CD4-positive, alpha-beta T cell treated with Interleukin-15 for 1 hour (primary cell): ENCODE measurements at regions not wholly inside any gene's neighbourhood (a gene's known extent, or its start where the extent isn't known, plus 50 kb on each side); places are given as distances from the start of the nearest gene placed in this dataset.
"Not testable (repeated sequence)": the region's sequence is repeated elsewhere in the genome, so short reads cannot be mapped to it uniquely, and the experiment has no call there.

Experiments used
- DNase-seq: peaks from one replicate; pipeline ENCODE4 v3.0.0-alpha.2; 2020

GRCh38 chr2:595141-595815 is 81.9 kb downstream of the TMEM18 start:
- DNase-seq: no peak

GRCh38 chr2:594297-594949 is 82.8 kb downstream of the TMEM18 start:
- DNase-seq: no peak

- no peak for DNase-seq
Measured at GRCh38 chr2:593356-594026, 83.7 kb downstream of the TMEM18 start.

GRCh38 chr2:592737-593136 is 84.5 kb downstream of the TMEM18 start:
- no peak for DNase-seq

GRCh38 chr2:590214-591175 is 86.7 kb downstream of the TMEM18 start:
- DNase-seq: no peak

- no peak for DNase-seq
Measured at GRCh38 chr2:589281-590130, 87.7 kb downstream of the TMEM18 start.

GRCh38 chr2:588074-588645 is 89.0 kb downstream of the TMEM18 start:
- no peak for DNase-seq

- DNase-seq: no peak
Measured at GRCh38 chr2:587087-587960, 89.9 kb downstream of the TMEM18 start.

GRCh38 chr2:586641-587076 is 90.5 kb downstream of the TMEM18 start:
- no peak for DNase-seq

- no peak for DNase-seq
Measured at GRCh38 chr2:584863-585823, 92.1 kb downstream of the TMEM18 start.

- DNase-seq: no peak
Measured at GRCh38 chr2:583666-584065, 93.5 kb downstream of the TMEM18 start.

GRCh38 chr2:582792-583528 is 94.2 kb downstream of the TMEM18 start:
- DNase-seq: no peak

- DNase-seq: not testable (repeated sequence)
Measured at GRCh38 chr2:582289-582688, 94.9 kb downstream of the TMEM18 start.

- no peak for DNase-seq
Measured at GRCh38 chr2:579961-580360, 97.2 kb downstream of the TMEM18 start.

GRCh38 chr2:579351-579886 is 97.8 kb downstream of the TMEM18 start:
- DNase-seq: no peak

GRCh38 chr2:576292-576691 is 100.9 kb downstream of the TMEM18 start:
- no peak for DNase-seq

GRCh38 chr2:575727-576236 is 101.4 kb downstream of the TMEM18 start:
- no peak for DNase-seq
